Activated CD4-positive, alpha-beta T cell treated with anti-CD3 and anti-CD28 coated beads, Interleukin-2, Interleukin-4, amounts not matched to agents 100 ng/mL and 50 ng/mL, durations not matched to agents 16 hours and 8 hours (primary cell): ENCODE measurements at regions not wholly inside any gene's neighbourhood (a gene's known extent, or its start where the extent isn't known, plus 50 kb on each side); places are given as distances from the start of the nearest gene placed in this dataset.

ENCODE experiments used
- DNase-seq: peaks from one replicate; pipeline ENCODE4 v3.0.0-alpha.2; 2020; ENCODE audit warnings: low spot score

GRCh38 chr10:43869669-43870322 lies 221.1 kb upstream of the ZNF32 start:
- no peak for DNase-seq

GRCh38 chr10:43868952-43869351 lies 220.3 kb upstream of the ZNF32 start:
- DNase-seq: no peak

DNA sequence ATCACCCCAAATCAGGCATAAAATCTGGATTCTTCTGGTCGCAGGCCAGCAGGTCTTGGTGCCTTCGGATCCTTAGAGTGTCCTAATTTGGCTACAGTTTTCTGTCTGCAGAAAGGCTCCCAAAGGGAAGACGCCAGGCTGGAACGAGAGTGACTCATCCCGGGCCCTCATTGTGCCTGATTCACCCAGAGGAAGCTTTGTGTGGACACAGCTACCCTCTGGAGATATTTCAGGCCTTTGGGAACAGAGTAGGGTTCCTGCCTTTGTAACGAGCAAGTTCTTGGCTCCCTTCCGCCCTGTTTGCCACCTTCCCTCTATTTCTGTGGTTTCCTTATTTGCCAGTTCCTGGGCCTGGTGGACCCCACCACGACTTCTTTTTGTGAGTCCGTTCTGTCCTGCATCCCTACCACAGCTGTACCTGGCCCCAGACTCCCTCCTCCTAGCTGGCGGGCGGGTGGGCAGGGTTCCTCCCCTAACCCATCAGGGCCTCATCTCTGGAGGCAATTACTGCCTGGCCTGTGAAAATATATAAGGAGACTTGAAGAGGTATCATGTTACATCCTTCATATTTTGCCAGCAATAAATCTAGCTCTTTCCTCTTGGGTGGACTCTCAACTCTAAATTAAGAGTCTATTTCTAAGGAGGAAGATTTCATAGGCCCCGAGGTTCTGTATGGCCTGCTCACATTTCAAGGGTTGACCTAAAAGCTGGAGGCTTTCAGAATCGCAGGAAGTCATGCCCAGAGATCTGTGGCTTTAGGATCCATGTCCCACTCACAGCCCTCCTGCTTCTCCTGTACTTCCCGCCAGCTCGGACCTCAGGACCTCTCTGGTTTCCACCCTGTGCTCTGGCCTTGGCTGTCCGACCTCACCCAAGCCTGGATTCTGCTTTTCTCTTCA lies 219.2 kb upstream of the ZNF32 start:
- DNase-seq: no peak

DNA sequence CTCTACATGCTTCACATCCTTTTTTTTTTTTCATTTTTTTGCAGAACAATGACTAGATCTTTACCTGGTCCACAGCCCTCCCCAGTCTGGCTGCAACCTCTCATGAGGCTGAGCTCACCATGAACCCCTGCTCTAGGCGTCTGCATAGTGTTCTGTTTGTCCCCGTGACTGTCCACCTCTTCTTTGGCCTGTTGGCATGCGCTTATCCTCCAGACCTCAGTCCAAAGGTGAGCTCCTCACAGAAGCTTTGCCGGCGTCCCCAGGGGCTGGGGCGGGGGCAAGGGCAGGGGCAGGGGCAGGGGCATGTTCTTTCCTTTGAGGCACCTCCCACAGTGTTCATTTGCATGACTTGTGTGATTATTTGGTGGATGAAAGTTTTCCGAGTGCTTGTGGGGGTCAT lies 218.4 kb upstream of the ZNF32 start:
- DNase-seq: no peak

- no peak for DNase-seq
Measured at GRCh38 chr10:43866712-43867111, 218.0 kb upstream of the ZNF32 start.

GRCh38 chr10:43865265-43866135 lies 216.8 kb upstream of the ZNF32 start:
- DNase-seq: no peak

- no peak for DNase-seq
Measured at GRCh38 chr10:43864656-43865055, 216.0 kb upstream of the ZNF32 start.

GRCh38 chr10:43863859-43864591 lies 215.3 kb upstream of the ZNF32 start:
- no peak for DNase-seq

GRCh38 chr10:43863270-43863669 lies 214.6 kb upstream of the ZNF32 start:
- no peak for DNase-seq

DNA sequence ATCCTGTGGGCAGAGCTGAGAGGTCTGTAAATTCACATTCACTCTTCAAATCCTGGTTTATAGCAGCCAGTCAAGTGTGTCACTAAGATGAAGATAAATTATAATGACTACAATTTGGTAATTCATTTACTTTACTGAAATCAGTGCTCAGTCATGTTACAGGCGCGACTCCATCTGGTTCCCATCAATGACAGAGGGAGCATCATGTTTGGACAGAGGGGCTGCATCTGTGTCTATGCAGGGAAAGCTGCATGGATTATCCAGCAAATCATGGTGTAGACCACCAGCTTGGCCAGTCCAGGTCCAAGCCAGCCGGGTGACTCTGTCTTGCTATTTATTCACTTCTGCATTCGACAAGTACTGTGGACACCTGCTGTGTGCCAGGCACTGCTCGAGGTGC lies 214.1 kb upstream of the ZNF32 start:
- DNase-seq: no peak

GRCh38 chr10:43861966-43862751 lies 213.5 kb upstream of the ZNF32 start:
- no peak for DNase-seq

- DNase-seq: no peak
Measured at GRCh38 chr10:43859016-43859525, 210.4 kb upstream of the ZNF32 start.

DNA sequence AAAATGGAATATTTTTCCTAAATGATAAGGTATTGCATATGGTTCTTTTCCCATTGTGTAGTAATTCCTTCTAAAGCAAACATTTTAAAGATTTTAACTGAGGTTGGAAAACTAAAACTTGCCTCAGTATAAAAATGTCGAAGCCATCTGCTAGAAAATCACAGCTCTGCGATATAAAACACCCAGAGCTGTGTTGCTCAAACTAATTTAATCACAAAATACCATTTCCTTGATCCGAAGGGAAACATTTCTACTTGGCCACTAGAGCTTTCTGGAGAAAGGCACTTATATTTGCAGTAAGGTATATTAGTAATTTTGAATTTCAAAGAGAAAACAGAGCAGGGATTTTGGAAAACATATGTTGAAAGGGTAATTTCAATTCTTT lies 209.2 kb upstream of the ZNF32 start:
- no peak for DNase-seq

DNA sequence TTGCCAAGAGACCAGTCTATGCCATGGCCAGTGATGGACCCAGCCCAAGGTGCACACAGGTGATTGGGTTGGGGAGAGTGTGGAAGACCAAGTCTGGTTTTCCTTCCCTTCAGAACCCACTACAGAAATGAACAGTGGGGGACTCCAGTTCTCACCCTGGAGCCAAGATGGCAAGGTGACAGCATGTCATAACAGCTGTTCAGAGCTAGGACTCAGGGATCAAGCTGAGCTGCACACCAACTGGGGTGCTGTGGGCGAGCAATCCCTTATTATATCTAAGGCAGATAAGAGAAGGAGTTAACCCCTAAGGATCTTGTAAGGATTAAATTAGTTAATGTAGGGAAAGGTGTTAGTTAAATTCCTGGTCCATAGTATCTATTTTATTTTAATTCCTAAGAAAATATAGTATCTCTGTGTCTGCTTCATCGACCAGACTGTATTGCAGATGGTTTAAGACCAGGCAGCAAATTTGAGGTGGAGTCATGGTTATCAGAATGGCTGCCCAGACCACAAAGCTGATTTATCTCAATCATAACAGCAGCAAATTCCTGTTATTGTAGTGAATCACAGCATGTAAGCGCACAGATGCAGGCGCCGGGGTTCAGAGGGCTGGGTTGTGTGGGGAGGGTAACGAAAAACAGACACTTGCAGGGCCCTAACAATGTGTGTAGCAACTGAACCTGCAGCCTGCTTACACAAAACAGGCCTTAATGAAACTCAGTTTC lies 208.7 kb upstream of the ZNF32 start:
- no peak for DNase-seq

GRCh38 chr10:43856299-43856698 lies 207.6 kb upstream of the ZNF32 start:
- DNase-seq: no peak

DNA sequence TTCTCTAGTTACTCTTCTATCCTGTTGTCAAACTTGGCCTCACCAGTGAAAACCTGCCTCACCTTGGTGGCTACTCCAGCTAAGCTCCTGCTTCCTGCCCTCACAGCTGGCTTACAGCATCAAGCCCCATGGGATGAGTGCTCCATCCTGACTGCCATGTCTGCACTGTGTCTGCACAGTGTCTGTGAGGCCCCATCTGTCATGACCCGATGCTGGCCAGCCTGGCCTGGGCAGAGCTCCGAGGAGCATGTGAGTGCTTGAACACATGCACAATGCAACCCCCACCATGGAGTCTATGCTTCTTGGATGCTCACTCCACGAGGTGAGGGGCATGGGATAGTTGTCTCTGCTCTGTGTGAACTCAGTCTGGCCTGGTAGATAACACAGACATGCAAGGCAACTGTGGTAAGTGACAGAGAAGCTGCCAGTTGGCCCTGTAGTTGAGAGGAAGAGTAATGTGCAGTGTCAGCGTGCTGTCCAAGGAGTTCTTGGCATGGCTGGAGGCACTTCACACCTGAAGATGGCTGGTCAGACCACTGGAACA lies 207.1 kb upstream of the ZNF32 start:
- no peak for DNase-seq

DNA sequence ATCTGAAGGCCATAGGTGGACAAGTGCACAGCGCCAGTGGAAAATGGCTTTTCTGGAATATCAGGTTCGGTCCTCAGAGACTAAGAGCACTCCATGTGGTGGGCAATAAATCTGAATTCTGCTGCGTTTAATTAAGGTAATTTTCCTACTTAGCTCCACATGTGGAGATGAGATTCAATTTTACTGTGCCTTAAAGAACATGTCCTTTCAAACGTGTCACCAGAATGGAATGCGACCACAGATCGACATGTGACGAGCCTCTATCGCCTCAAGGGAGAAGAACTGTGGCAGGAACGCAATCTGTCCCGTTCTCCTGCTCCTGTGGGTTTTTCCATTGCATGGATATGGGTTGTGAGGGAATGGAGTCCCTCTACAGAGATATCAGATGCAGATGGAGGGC lies 205.3 kb upstream of the ZNF32 start:
- DNase-seq: no peak

GRCh38 chr10:43853369-43853768 lies 204.7 kb upstream of the ZNF32 start:
- no peak for DNase-seq

DNA sequence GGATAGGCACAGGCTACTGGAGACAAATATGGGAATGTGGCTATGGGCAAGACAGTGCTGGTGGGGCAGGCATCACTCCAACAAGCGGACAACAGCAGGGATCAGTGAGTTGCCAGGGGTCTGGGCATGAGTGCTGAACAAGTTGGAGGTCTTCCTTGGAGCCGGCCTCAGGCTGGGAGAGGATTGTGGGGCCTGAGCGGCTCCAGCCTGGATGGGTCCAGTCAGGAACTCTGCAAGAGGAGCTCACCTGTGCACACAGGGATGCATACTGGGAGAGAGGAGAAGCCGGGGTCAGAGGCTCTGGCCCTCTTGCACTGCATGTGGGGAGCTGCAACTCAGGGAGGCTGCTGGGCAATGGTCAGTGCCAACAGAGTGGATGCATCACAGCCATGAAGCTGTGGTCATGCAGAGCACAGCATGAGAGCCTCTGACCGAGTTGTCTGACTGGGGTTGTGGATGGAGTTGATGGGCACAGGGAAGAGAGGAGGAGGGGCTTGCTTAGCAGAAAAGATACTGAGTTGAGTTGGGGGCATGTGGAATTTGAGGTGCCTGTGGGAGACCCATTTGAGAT lies 204.0 kb upstream of the ZNF32 start:
- DNase-seq: no peak

GRCh38 chr10:43852149-43852548 lies 203.5 kb upstream of the ZNF32 start:
- DNase-seq: no peak
